ENCODE measurements at regions not wholly inside any gene's neighbourhood (a gene's known extent, or its start where the extent isn't known, plus 50 kb on each side); places are given as distances from the start of the nearest gene placed in this dataset.

DNA sequence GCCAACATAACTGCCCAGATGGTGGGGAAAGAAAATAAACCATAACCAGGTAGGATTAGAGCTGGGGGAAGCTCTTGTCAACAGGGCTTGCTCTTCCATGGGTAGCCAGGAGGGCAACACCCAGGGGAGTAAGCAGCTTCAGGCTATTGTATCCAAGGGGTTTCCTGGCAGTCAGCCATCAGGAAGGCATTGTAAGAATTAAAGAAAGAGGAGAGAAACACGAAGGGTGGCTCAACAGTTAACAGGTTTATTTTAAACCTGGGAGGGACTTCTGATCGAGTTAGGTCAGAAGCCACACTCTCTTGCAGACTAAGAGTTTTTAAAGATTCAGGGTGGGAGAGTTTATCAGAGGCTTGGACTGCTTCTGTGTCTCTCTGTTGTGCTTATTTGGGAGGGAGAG is 114.2 kb downstream of the QRSL1 start:
- no peak overlapping the region for H3K9ac ChIP-seq (ENCODE audit: low read length in 3 of 3)
- intact Hi-C loops (cut with DNase I): no loop called here
- H3K9me3 ChIP-seq (ENCODE audit: control insufficient read depth in 2 of 3, insufficient read depth in 1 of 3, low read length in 3 of 3): no peaks in the 10 kb centered on the region
- DNase-seq: no peak
- no peaks in the 10 kb centered on the region for H3K36me3 ChIP-seq (ENCODE audit: control insufficient read depth in 2 of 3, insufficient read depth in 3 of 3, low read length in 3 of 3)
- TF ChIP-seq, protein P1, sequence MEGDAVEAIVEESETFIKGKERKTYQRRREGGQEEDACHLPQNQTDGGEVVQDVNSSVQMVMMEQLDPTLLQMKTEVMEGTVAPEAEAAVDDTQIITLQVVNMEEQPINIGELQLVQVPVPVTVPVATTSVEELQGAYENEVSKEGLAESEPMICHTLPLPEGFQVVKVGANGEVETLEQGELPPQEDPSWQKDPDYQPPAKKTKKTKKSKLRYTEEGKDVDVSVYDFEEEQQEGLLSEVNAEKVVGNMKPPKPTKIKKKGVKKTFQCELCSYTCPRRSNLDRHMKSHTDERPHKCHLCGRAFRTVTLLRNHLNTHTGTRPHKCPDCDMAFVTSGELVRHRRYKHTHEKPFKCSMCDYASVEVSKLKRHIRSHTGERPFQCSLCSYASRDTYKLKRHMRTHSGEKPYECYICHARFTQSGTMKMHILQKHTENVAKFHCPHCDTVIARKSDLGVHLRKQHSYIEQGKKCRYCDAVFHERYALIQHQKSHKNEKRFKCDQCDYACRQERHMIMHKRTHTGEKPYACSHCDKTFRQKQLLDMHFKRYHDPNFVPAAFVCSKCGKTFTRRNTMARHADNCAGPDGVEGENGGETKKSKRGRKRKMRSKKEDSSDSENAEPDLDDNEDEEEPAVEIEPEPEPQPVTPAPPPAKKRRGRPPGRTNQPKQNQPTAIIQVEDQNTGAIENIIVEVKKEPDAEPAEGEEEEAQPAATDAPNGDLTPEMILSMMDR (IDR thresholded peaks at IDR 0.05; ENCODE audit: borderline replicate concordance, extremely low read depth, insufficient read depth): no peak
- no peak for FAIRE-seq
- H3K4me1 ChIP-seq (ENCODE audit: control insufficient read depth in 2 of 3, insufficient read depth in 2 of 3, low read depth in 1 of 3, low read length in 3 of 3): peaks cover 0 to 31% (median 15%) of the 10 kb centered on the region in 3 donors
- no peak overlapping the region for H3K4me3 ChIP-seq (ENCODE audit: low read length in 3 of 3)
- H3K27ac ChIP-seq (ENCODE audit: low read depth in 2 of 2, low read length in 2 of 2): peak overlapping the region in 1 of 2 donors; percentile 0
- no peaks in the 10 kb centered on the region for H3K27me3 ChIP-seq (ENCODE audit: control insufficient read depth, insufficient read depth, low read length)

DNA sequence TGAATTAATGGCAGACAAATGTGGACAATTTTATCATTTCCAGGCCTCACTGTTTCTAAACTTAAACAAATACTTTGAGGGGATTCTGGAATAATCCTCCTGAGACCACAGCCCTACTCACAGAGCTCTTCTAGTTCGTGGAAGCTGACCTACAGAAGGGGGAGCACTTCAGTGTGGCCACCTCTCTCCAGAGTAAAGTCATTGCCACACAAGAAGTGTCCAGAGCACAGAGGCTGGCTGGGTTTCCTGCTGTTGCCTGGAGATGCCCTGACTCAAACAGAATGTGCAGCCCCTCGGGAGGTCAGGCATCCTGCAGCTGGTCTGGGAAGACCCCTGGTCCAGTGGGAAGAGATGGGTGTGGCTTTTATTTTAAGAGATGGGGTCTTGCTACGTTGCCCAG is 110.9 kb downstream of the QRSL1 start:
- Histone ChIP-seq H3K4me1 (ENCODE audit: control insufficient read depth in 2 of 3, insufficient read depth in 2 of 3, low read depth in 1 of 3, low read length in 3 of 3) (peaks cover 0 to 30% (median 15%) of the 10 kb centered on the region in 3 donors), H3K27ac (ENCODE audit: low read depth in 2 of 2, low read length in 2 of 2) (peak overlapping the region; percentile 40 to 72), H3K9ac (ENCODE audit: low read length in 3 of 3) (no peak overlapping the region), H3K9me3 (ENCODE audit: control insufficient read depth in 2 of 3, insufficient read depth in 1 of 3, low read length in 3 of 3) (no peaks in the 10 kb centered on the region), H3K27me3 (ENCODE audit: control insufficient read depth, insufficient read depth, low read length) (no peaks in the 10 kb centered on the region), H3K36me3 (ENCODE audit: control insufficient read depth in 2 of 3, insufficient read depth in 3 of 3, low read length in 3 of 3) (no peaks in the 10 kb centered on the region), H3K4me3 (ENCODE audit: low read length in 3 of 3) (no peak overlapping the region)
- TF ChIP-seq, protein P1 (IDR thresholded peaks at IDR 0.05; ENCODE audit: borderline replicate concordance, extremely low read depth, insufficient read depth): no peak
- DNase-seq (no peak), FAIRE-seq (no peak)
- intact Hi-C loops (cut with DNase I): no loop called here

DNA sequence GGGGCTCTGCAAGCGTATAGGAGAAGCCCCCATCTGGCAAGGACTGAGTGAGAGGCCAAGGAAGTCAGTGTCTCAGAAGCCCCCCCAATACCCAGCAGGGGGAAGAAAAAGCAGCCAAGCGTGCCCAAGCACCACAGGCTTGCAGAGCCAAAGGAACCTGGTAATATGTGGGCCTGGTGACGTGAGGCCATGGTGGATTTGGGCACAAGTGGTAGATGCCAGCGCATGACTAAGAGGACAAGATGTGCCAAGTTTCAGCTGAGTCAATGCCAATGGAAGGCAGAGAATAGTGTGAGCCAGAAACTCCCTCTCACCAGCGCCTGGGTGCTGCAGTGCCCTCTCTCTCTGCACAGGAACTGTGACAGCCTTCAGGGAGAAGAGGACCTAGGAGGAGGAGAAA is 110.0 kb downstream of the QRSL1 start:
- H3K4me1 ChIP-seq (ENCODE audit: control insufficient read depth in 2 of 3, insufficient read depth in 2 of 3, low read depth in 1 of 3, low read length in 3 of 3): peaks cover 0 to 29% (median 15%) of the 10 kb centered on the region in 3 donors
- FAIRE-seq: no peak
- peak in 1 of 5 donors; percentile 86 for DNase-seq
- H3K4me3 ChIP-seq (ENCODE audit: low read length in 3 of 3): no peak overlapping the region
- H3K27ac ChIP-seq (ENCODE audit: low read depth in 2 of 2, low read length in 2 of 2): peak overlapping the region; percentile 33 to 41
- TF ChIP-seq, protein P1 (IDR thresholded peaks at IDR 0.05; ENCODE audit: borderline replicate concordance, extremely low read depth, insufficient read depth): no peak
- H3K36me3 ChIP-seq (ENCODE audit: control insufficient read depth in 2 of 3, insufficient read depth in 3 of 3, low read length in 3 of 3): no peaks in the 10 kb centered on the region
- H3K9ac ChIP-seq (ENCODE audit: low read length in 3 of 3): no peak overlapping the region
- H3K9me3 ChIP-seq (ENCODE audit: control insufficient read depth in 2 of 3, insufficient read depth in 1 of 3, low read length in 3 of 3): no peaks in the 10 kb centered on the region
- intact Hi-C loops (cut with DNase I): no loop called here
- no peaks in the 10 kb centered on the region for H3K27me3 ChIP-seq (ENCODE audit: control insufficient read depth, insufficient read depth, low read length)

GRCh38 chr6:106736502-106736901 is 107.1 kb downstream of the QRSL1 start:
- DNase-seq: no peak
- no peaks in the 10 kb centered on the region for H3K9me3 ChIP-seq (ENCODE audit: control insufficient read depth in 2 of 3, insufficient read depth in 1 of 3, low read length in 3 of 3)
- FAIRE-seq: no peak
- H3K36me3 ChIP-seq (ENCODE audit: control insufficient read depth in 2 of 3, insufficient read depth in 3 of 3, low read length in 3 of 3): no peaks in the 10 kb centered on the region
- no peak overlapping the region for H3K27ac ChIP-seq (ENCODE audit: low read depth in 2 of 2, low read length in 2 of 2)
- H3K9ac ChIP-seq (ENCODE audit: low read length in 3 of 3): no peak overlapping the region
- intact Hi-C loops (cut with DNase I): no loop called here
- H3K4me3 ChIP-seq (ENCODE audit: low read length in 3 of 3): no peak overlapping the region
- TF ChIP-seq, protein P1 (IDR thresholded peaks at IDR 0.05; ENCODE audit: borderline replicate concordance, extremely low read depth, insufficient read depth): no peak
- peaks cover 0 to 35% (median 22%) of the 10 kb centered on the region in 3 donors for H3K4me1 ChIP-seq (ENCODE audit: control insufficient read depth in 2 of 3, insufficient read depth in 2 of 3, low read depth in 1 of 3, low read length in 3 of 3)
- H3K27me3 ChIP-seq (ENCODE audit: control insufficient read depth, insufficient read depth, low read length): no peaks in the 10 kb centered on the region

Data from kidney (tissue), 13 donors.